A673 (cell line): ENCODE measurements at regions not wholly inside any gene's neighbourhood (a gene's known extent, or its start where the extent isn't known, plus 50 kb on each side); places are given as distances from the start of the nearest gene placed in this dataset.

Experiments used
- CTCF ChIP-seq: fragments of 300-800, 200-600 bp; sonication (generic); conservative IDR thresholded peaks from 2 replicates; pipeline ENCODE4 v1.5.1; 2017; ENCODE audit warnings: low read depth, mild to moderate bottlenecking, antibody characterized with exemption, low read length, moderate library complexity, mixed read lengths
- EZH2 ChIP-seq: fragments of 200-600 bp; sonication (generic); IDR thresholded peaks from 2 replicates; pipeline ENCODE4 v1.6.1; 2017; ENCODE audit warnings: borderline replicate concordance, low read depth, mild to moderate bottlenecking, mixed read lengths, antibody characterized with exemption, low read length; ENCODE audit not compliant: poor library complexity, severe bottlenecking

GRCh38 chr9:108072740-108073139, 583.2 kb upstream of the KLF4 start:
- TF ChIP-seq CTCF (no peak), EZH2 (no peak)
